ENCODE measurements at regions not wholly inside any gene's neighbourhood (a gene's known extent, or its start where the extent isn't known, plus 50 kb on each side); places are given as distances from the start of the nearest gene placed in this dataset.
"Not testable (repeated sequence)": the region's sequence is repeated elsewhere in the genome, so short reads cannot be mapped to it uniquely, and the experiment has no call there.

- TF ChIP-seq, protein P1, sequence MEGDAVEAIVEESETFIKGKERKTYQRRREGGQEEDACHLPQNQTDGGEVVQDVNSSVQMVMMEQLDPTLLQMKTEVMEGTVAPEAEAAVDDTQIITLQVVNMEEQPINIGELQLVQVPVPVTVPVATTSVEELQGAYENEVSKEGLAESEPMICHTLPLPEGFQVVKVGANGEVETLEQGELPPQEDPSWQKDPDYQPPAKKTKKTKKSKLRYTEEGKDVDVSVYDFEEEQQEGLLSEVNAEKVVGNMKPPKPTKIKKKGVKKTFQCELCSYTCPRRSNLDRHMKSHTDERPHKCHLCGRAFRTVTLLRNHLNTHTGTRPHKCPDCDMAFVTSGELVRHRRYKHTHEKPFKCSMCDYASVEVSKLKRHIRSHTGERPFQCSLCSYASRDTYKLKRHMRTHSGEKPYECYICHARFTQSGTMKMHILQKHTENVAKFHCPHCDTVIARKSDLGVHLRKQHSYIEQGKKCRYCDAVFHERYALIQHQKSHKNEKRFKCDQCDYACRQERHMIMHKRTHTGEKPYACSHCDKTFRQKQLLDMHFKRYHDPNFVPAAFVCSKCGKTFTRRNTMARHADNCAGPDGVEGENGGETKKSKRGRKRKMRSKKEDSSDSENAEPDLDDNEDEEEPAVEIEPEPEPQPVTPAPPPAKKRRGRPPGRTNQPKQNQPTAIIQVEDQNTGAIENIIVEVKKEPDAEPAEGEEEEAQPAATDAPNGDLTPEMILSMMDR (IDR thresholded peaks at IDR 0.05) = no peak
- H3K27ac ChIP-seq = no peak overlapping the region
- intact Hi-C loops (cut with DNase I) = no loop called here
Measured at GRCh38 chr5:78716206-78716605, 67.6 kb upstream of the LHFPL2 start.

DNA sequence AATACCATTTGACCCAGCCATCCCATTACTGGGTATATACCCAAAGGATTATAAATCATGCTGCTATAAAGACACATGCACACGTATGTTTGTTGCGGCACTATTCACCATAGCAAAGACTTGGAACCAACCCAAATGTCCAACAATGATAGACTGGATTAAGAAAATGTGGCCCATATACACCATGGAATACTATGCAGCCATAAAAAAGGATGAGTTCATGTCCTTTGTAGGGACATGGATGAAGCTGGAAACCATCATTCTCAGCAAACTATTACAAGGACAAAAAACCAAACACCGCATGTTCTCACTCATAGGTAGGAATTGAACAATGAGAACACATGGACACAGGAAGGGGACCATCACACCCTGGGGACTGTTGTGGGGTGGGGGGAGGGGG lies 66.8 kb upstream of the LHFPL2 start:
- DNase-seq = not testable (repeated sequence)

More at GRCh38 chr5:78716206-78716605, 67.6 kb upstream of the LHFPL2 start:
- ATAC-seq (no peak), DNase-seq (no peak)
- Histone ChIP-seq H3K4me1 (peaks cover 0 to 11% (median 0%) of the 10 kb centered on the region in 9 donors), H3K9me3 (peaks cover 0 to 4% (median 0%) of the 10 kb centered on the region in 11 donors), H3K4me3 (no peak overlapping the region), H3K36me3 (no peaks in the 10 kb centered on the region), H3K27me3 (peaks cover 0 to 6% (median 0%) of the 10 kb centered on the region in 7 donors)
- 69 to 81% methylated on average over 1 of the region's 1 CpG for WGBS, 2 donors

DNA sequence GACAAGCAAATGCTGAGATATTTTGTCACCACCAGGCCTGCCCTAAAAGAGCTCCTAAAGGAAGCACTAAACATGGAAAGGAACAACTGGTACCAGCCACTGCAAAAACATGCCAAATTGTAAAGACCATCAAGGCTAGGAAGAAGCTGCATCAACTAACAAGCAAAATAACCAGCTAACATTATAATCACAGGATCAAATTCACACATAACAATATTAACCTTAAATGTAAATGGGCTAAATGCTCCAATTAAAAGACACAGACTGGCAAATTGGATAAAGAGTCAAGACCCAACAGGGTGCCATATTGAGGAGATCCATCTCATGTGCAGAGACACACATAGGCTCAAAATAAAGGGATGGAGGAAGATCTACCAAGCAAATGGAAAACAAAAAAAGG lies 63.1 kb upstream of the LHFPL2 start:
- intact Hi-C loops (cut with DNase I); H3K4me3 ChIP-seq; ATAC-seq: not testable (repeated sequence)

More for the DNA sequence above, 66.8 kb upstream of the LHFPL2 start:
- ATAC-seq; H3K36me3 ChIP-seq; H3K4me1 ChIP-seq; H3K9me3 ChIP-seq; H3K27ac ChIP-seq; H3K4me3 ChIP-seq; H3K27me3 ChIP-seq; intact Hi-C loops (cut with DNase I): not testable (repeated sequence)
- WGBS, 2 donors = 95 to 96% methylated on average over 3 of the region's 3 CpGs

DNA sequence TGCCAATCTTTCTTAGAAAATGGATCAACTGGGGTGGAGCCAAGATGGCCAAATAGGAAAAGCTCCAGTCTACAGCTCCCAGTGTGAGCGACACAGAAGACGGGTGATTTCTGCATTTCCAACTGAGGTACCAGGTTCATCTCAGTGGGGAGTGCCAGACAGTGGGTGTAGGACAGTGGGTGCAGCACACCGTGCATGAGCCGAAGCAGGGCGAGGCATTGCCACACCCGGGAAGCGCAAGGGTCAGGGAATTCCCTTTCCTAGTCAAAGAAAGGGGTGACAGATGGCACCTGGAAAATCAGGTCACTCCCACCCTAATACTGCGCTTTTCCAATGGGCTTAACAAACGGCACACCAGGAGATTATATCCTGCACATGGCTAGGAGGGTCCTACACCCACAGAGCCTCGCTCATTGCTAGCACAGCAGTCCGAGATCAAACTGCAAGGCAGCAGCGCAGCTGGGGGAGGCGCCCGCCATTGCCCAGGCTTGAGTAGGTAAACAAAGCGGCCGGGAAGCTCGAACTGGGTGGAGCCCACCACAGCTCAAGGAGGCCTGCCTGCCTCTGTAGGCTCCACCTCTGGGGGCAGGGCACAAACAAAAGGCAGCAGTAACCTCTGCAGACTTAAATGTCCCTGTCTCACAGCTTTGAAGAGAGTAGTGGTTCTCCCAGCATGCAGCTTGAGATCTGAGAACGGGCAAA lies 61.3 kb upstream of the LHFPL2 start:
- H3K27me3 ChIP-seq; H3K36me3 ChIP-seq; H3K4me1 ChIP-seq; DNase-seq; H3K27ac ChIP-seq; intact Hi-C loops (cut with DNase I); H3K4me3 ChIP-seq; H3K9me3 ChIP-seq; ATAC-seq: not testable (repeated sequence)
- WGBS, 2 donors = 95 to 99% methylated on average over 17 to 18 of the region's 18 CpGs

More for the DNA sequence above, 63.1 kb upstream of the LHFPL2 start:
- DNase-seq, H3K36me3 ChIP-seq, H3K9me3 ChIP-seq, H3K27ac ChIP-seq, H3K4me1 ChIP-seq, H3K27me3 ChIP-seq: not testable (repeated sequence)

DNA sequence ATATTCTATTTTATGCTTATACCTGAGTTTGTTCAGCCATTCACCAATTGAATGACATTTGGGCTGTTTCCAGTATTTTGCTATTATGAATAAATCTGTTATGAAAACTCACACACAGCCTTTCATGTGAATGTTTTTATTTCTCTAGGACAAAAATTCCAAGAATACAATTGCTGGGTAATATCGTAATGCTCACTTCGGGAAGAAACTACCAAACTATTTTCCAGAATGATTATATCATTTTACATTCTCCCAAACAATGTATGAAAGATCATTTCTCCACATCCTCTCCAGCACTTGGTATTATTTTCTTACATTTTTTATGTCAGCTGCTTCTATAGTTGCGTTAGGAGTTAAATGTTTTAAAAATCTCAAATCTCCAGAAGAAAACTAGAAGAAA lies 58.3 kb upstream of the LHFPL2 start:
- no peak overlapping the region for H3K27ac ChIP-seq
- WGBS, 2 donors = 66% methylated on average over 3 of the region's 3 CpGs
- no peak for ATAC-seq

DNA sequence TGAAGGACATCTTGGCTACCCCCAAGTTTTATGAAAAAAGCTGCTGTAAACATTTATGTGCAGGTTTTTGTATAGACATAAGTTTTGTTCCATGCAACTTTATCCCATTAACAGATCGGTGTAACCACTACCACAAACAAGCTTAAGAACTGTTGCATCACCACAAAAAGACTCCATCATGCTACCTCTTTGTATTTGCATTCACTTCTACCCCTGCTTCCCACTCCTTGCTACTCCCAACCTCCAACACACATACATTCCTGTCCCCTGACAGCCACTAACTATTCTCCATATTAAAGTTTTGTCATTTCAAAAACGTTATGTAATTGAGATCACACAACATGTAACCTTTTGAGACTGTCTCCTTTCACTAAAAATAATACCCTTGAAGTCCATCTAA lies 57.8 kb upstream of the LHFPL2 start:
- Histone ChIP-seq H3K4me3 (no peak overlapping the region), H3K36me3 (no peaks in the 10 kb centered on the region), H3K4me1 (peaks cover 0 to 6% (median 0%) of the 10 kb centered on the region in 9 donors), H3K27ac (no peak overlapping the region), H3K27me3 (no peaks in the 10 kb centered on the region), H3K9me3 (peaks cover 0 to 6% (median 0%) of the 10 kb centered on the region in 11 donors)
- 79 to 83% methylated on average over 2 of the region's 2 CpGs for WGBS, 2 donors
- no peak for ATAC-seq
- no peak for DNase-seq
- TF ChIP-seq, protein P1 (IDR thresholded peaks at IDR 0.05) = no peak
- intact Hi-C loops (cut with DNase I) = no loop called here

More for the DNA sequence above, 58.3 kb upstream of the LHFPL2 start:
- TF ChIP-seq, protein P1 (IDR thresholded peaks at IDR 0.05) = no peak
- no peak for DNase-seq
- Histone ChIP-seq H3K27me3 (no peaks in the 10 kb centered on the region), H3K4me3 (no peak overlapping the region), H3K9me3 (peaks cover 0 to 6% (median 0%) of the 10 kb centered on the region in 11 donors), H3K36me3 (no peaks in the 10 kb centered on the region), H3K4me1 (peaks cover 0 to 6% (median 0%) of the 10 kb centered on the region in 9 donors)
- intact Hi-C loops (cut with DNase I) = no loop called here

Measured in heart right ventricle (tissue), 16 donors.